Brain pericyte (primary cell): ENCODE measurements at regions not wholly inside any gene's neighbourhood (a gene's known extent, or its start where the extent isn't known, plus 50 kb on each side); places are given as distances from the start of the nearest gene placed in this dataset.

ENCODE experiments used
- DNase-seq: peaks from one replicate; pipeline ENCODE4 v3.0.0-alpha.2; 2012; ENCODE audit warnings: low read depth, low spot score

- no peak for DNase-seq
Observed at GRCh38 chr2:200013906-200014305, 58.5 kb downstream of the MAIP1 start.

- no peak for DNase-seq
Observed at GRCh38 chr2:200021449-200022114, 66.2 kb downstream of the MAIP1 start.

- DNase-seq, result no peak
Observed at GRCh38 chr2:200022511-200022910, 67.1 kb downstream of the MAIP1 start.

- DNase-seq, result no peak
Observed at GRCh38 chr2:200023570-200023969, 68.2 kb downstream of the MAIP1 start.

- DNase-seq, result no peak
Observed at GRCh38 chr2:200025717-200026116, 70.3 kb downstream of the MAIP1 start.

GRCh38 chr2:200026332-200027230, 71.2 kb downstream of the MAIP1 start:
- no peak for DNase-seq

- DNase-seq, result no peak
Observed at GRCh38 chr2:200028998-200029397, 73.6 kb downstream of the MAIP1 start.

- no peak for DNase-seq
Observed at GRCh38 chr2:200032895-200033294, 77.5 kb downstream of the MAIP1 start.

GRCh38 chr2:200033929-200034328, 78.5 kb downstream of the MAIP1 start:
- no peak for DNase-seq

GRCh38 chr2:200034816-200035215, 79.4 kb downstream of the MAIP1 start:
- DNase-seq, result no peak

GRCh38 chr2:200039724-200040650, 84.6 kb downstream of the MAIP1 start:
- DNase-seq, result peak; percentile 70

- no peak for DNase-seq
Observed at GRCh38 chr2:200040831-200041230, 85.4 kb downstream of the MAIP1 start.

- DNase-seq, result no peak
Observed at GRCh38 chr2:200041639-200042038, 86.3 kb downstream of the MAIP1 start.

GRCh38 chr2:200042102-200042735, 86.8 kb downstream of the MAIP1 start:
- DNase-seq, result no peak

- no peak for DNase-seq
Observed at GRCh38 chr2:200042944-200043343, 87.6 kb downstream of the MAIP1 start.

- no peak for DNase-seq
Observed at GRCh38 chr2:200044453-200044852, 89.1 kb downstream of the MAIP1 start.

- DNase-seq, result no peak
Observed at GRCh38 chr2:200048421-200048820, 93.0 kb downstream of the MAIP1 start.

- DNase-seq, result no peak
Observed at GRCh38 chr2:200049086-200049485, 93.7 kb downstream of the MAIP1 start.

GRCh38 chr2:200050921-200051610, 95.7 kb downstream of the MAIP1 start:
- DNase-seq, result no peak

- no peak for DNase-seq
Observed at GRCh38 chr2:200051611-200051945, 96.2 kb downstream of the MAIP1 start.

- DNase-seq, result no peak
Observed at GRCh38 chr2:200052627-200053026, 97.2 kb downstream of the MAIP1 start.
